AG04449 (cell line): ENCODE measurements at regions not wholly inside any gene's neighbourhood (a gene's known extent, or its start where the extent isn't known, plus 50 kb on each side); places are given as distances from the start of the nearest gene placed in this dataset.
"Not testable (repeated sequence)": the region's sequence is repeated elsewhere in the genome, so short reads cannot be mapped to it uniquely, and the experiment has no call there.

Experiments
- CTCF ChIA-PET: fragments of 350-600 bp; formaldehyde crosslinking; extraction: SDS; loops from one replicate; lab custom pipeline; 2021; ENCODE audit warnings: antibody characterized with exemption; lab: Yijun Ruan, JAX
- POLR2A ChIA-PET: fragments of 400-600, 350-600 bp; formaldehyde crosslinking; extraction: SDS; loops from one replicate; lab custom pipeline; 2020; ENCODE audit warnings: antibody characterized with exemption, inconsistent platforms; lab: Yijun Ruan, JAX
- DNase-seq: peaks from one replicate; pipeline ENCODE4 v3.0.0-alpha.2; 2010; ENCODE audit warnings: low read depth, low spot score
- H3K4me3 ChIP-seq: 2 replicates; pipeline ENCODE4 v1.5.1; 2011; ENCODE audit warnings: low read depth, mild to moderate bottlenecking, control low read depth, low read length
- CTCF ChIP-seq: IDR thresholded peaks from one replicate; pipeline ENCODE4 v1.5.1; 2011; ENCODE audit warnings: mild to moderate bottlenecking, moderate library complexity, low read length, control low read depth, inconsistent platforms; ENCODE audit not compliant: insufficient read depth; ENCODE audit errors: missing control alignments

GRCh38 chr18:56289381-56289780 is 349.0 kb downstream of the TXNL1 start:
- H3K4me3 ChIP-seq, result no peak overlapping the region
- ChIA-PET CTCF (interaction anchor here (1.4 kb wide), 1 partner anchor 9 kb away, joined by 5 read pairs; no protein-coding TSS in a partner anchor), POLR2A (no interaction called here)
- DNase-seq, result no peak
- TF ChIP-seq CTCF, result no peak

GRCh38 chr18:56286775-56287325 is 351.5 kb downstream of the TXNL1 start:
- peak; percentile 21 for DNase-seq
- TF ChIP-seq CTCF, result no peak
- POLR2A ChIA-PET, result no interaction called here
- CTCF ChIA-PET, result no interaction called here
- H3K4me3 ChIP-seq, result no peak overlapping the region

- no peak overlapping the region for H3K4me3 ChIP-seq
- ChIA-PET CTCF (no interaction called here), POLR2A (interaction anchor here (0.9 kb wide), 1 partner anchor 145 kb away, joined by 3 read pairs; no protein-coding TSS in a partner anchor)
- DNase-seq, result peak; percentile 21
- no peak for TF ChIP-seq CTCF
Observed at GRCh38 chr18:56285387-56286065, 352.9 kb downstream of the TXNL1 start.

GRCh38 chr18:56284319-56284718 is 354.1 kb downstream of the TXNL1 start:
- TF ChIP-seq CTCF, result no peak
- peak; percentile 10 for DNase-seq
- ChIA-PET POLR2A (no interaction called here), CTCF (interaction anchor here (1.3 kb wide), 1 partner anchor 37 kb away, joined by 3 read pairs; no protein-coding TSS in a partner anchor)
- no peak overlapping the region for H3K4me3 ChIP-seq

- no peak overlapping the region for H3K4me3 ChIP-seq
- CTCF ChIA-PET, result interaction anchor here (1.3 kb wide), 1 partner anchor 36 kb away, joined by 3 read pairs; no protein-coding TSS in a partner anchor
- TF ChIP-seq CTCF, result no peak
- DNase-seq, result peak; percentile 10
- POLR2A ChIA-PET, result no interaction called here
Observed at GRCh38 chr18:56283316-56283715, 355.1 kb downstream of the TXNL1 start.

GRCh38 chr18:56282234-56283104 is 355.9 kb downstream of the TXNL1 start:
- ChIA-PET POLR2A (no interaction called here), CTCF (no interaction called here)
- no peak for TF ChIP-seq CTCF
- H3K4me3 ChIP-seq, result no peak overlapping the region
- no peak for DNase-seq

- DNase-seq, CTCF ChIA-PET, POLR2A ChIA-PET, H3K4me3 ChIP-seq: not testable (repeated sequence)
Observed at GRCh38 chr18:56279816-56280215, 358.6 kb downstream of the TXNL1 start.
